SJSA1 (cell line): ENCODE measurements at regions not wholly inside any gene's neighbourhood (a gene's known extent, or its start where the extent isn't known, plus 50 kb on each side); places are given as distances from the start of the nearest gene placed in this dataset.
"Not testable (repeated sequence)": the region's sequence is repeated elsewhere in the genome, so short reads cannot be mapped to it uniquely, and the experiment has no call there.

Experiments used
- DNase-seq, 2 experiments: peaks; one replicate each; pipeline ENCODE4 v3.0.0-alpha.2; 2015 to 2020; ENCODE audit warnings: low spot score in 2 of 2, low read depth in 1 of 2
- H3K27ac ChIP-seq: fragments of 250-450 bp; sonication (Bioruptor Pico); 2 replicates; pipeline ENCODE4 v1.5.1; 2020; ENCODE audit warnings: mild to moderate bottlenecking, moderate library complexity
- H3K27me3 ChIP-seq: fragments of 250-450 bp; sonication (Bioruptor Pico); replicated peaks from 2 replicates; pipeline ENCODE4 v1.5.1; 2020; ENCODE audit warnings: mild to moderate bottlenecking, moderate library complexity
- H3K36me3 ChIP-seq: fragments of 250-450 bp; sonication (Bioruptor Pico); 2 replicates; pipeline ENCODE4 v1.5.1; 2020; ENCODE audit warnings: mild to moderate bottlenecking
- H3K4me1 ChIP-seq: fragments of 250-450 bp; sonication (Bioruptor Pico); replicated peaks from 2 replicates; pipeline ENCODE4 v1.6.1; 2021; ENCODE audit warnings: mild to moderate bottlenecking
- H3K4me3 ChIP-seq: fragments of 250-450 bp; sonication (Bioruptor Pico); 2 replicates; pipeline ENCODE4 v1.5.1; 2020; ENCODE audit warnings: mild to moderate bottlenecking
- H3K9me3 ChIP-seq: fragments of 250-450 bp; sonication (Bioruptor Pico); replicated peaks from 2 replicates; pipeline ENCODE4 v1.5.1; 2020; ENCODE audit warnings: mild to moderate bottlenecking

DNA sequence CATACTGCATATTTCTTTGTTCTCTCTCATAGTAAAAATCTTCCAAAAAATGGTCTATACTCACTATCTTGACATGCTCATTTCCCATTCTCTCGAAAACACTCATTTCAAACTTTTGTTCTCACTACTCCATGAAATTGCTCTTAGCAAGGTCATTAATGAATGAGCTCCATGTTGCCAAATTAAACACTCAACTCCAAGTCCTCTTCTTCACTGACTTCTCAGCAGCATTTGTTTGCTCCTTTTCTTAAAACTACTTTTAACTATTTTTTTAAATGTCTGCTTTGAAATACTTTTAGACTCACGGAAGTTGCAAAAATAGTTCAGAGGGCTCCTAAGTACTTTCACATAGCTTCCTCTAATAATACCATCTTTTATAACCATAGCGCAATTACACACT is 274.0 kb upstream of the PREP start:
- Histone ChIP-seq H3K9me3 (no peaks in the 10 kb centered on the region), H3K27me3 (no peaks in the 10 kb centered on the region), H3K36me3 (no peaks in the 10 kb centered on the region), H3K4me3 (no peak overlapping the region), H3K4me1 (peaks cover 19% of the 10 kb centered on the region), H3K27ac (no peak overlapping the region)
- DNase-seq = no peak

DNA sequence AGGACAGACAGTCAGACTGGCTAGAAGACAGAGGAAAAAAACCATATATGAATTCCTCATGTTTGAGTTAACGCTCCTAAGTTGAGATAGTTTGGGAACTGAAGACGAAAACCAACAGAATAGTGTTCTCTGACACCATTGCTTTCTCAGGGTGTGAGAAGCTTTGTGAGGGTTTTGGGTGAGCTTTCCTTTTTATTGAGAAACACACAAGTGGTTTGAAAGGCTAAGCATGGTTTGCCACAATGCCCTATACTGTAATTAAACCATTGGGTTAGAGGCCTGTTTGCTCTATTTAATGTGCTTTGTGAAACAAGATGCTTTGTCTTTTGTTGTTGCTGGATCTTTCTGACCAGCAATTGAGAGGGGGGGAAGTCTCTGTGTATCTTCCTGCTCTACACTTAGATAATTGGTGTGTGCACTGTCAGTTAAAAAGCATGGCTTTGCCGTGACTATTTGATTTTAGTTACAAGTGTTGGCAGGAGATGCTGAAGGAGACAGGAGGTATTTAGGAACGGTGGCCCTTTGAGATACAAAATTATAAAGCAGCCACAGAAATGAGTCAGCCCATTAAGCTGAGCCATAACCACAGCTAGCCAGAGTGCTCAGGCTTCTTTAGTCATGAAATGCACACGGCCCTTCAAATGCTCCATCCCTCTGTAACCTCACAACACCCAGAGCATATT is 273.0 kb upstream of the PREP start:
- peak; percentile 66 to 69 for DNase-seq
- Histone ChIP-seq H3K27ac (no peak overlapping the region), H3K4me3 (no peak overlapping the region), H3K9me3 (no peaks in the 10 kb centered on the region), H3K36me3 (no peaks in the 10 kb centered on the region), H3K4me1 (peaks cover 19% of the 10 kb centered on the region), H3K27me3 (no peaks in the 10 kb centered on the region)

DNA sequence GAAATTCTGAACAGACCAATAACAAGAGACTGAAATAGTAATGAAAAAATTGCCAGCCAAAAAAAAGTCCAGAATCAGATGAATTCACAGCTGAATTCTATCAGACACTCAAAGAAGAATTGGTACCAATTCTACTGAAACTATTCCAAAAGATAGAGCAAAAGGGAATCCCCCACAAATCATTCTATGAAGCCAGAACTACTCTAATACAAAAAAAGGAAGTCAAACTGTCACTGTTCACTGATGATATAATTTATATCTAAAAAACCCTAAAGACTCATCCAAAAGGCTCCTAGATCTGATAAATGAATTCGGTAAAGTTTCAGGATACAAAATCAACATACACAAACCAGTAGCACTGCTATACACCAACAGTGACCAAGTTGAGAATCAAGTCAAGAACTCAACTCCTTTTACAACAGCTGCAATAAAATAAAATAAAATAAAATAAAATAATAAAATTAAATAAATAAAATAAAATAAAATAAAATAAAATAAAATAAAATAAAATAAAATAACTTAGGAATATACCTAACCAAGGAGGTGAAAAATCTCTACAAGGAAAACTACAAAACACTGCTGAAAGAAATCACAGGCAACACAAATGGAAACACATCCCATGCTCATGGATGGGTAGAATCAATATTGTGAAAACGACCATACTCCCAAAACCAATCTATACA is 270.1 kb upstream of the PREP start:
- H3K4me1 ChIP-seq = peaks cover 19% of the 10 kb centered on the region
- not testable (repeated sequence) for H3K36me3 ChIP-seq, H3K4me3 ChIP-seq, H3K27ac ChIP-seq, DNase-seq, H3K27me3 ChIP-seq, H3K9me3 ChIP-seq

DNA sequence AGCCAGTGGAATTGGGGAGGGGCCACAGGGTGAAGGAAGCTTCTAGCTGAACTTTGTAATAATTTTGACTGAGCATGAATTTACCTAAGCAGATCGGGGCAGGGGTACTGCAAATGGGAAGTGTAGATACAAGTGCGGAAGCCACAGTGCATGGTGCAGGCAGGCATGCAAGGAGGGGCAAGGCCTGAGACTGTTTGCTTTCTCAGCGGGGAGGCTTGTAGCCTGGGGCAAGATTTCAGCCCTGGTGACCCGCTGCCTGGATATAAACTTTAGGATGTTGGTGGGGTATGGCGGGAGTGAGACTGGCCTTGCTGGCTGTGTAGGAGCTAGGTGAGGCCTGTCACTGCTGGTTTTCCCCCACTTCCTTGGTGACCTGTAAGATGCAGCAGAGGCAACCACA is 266.4 kb upstream of the PREP start:
- Histone ChIP-seq H3K4me3 (no peak overlapping the region), H3K4me1 (peaks cover 7% of the 10 kb centered on the region; the same call in 1 of the 2 replicates), H3K9me3 (no peaks in the 10 kb centered on the region), H3K27me3 (no peaks in the 10 kb centered on the region), H3K36me3 (no peaks in the 10 kb centered on the region), H3K27ac (no peak overlapping the region)
- no peak for DNase-seq

DNA sequence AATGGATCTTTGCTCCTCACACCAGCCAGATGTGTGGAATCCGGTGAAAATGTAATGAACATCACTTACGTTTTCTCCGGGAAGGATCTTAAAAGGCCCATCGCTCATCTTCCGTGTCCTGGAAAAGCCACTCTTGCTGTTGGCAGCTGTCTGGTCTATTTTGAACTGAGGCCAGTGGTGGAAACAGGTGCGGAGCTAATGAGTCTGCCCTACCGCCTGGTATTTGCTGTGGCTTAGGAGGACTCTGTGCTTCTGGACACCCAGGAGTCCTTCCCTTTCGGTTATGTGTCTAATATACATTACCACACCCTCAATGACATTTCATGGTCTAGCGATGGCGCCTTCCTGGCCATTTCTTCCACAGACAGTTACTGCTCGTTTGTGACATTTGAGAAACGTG is 264.2 kb upstream of the PREP start:
- no peak for DNase-seq
- Histone ChIP-seq H3K9me3 (no peaks in the 10 kb centered on the region), H3K27me3 (no peaks in the 10 kb centered on the region), H3K4me1 (no peaks in the 10 kb centered on the region), H3K27ac (no peak overlapping the region), H3K36me3 (no peaks in the 10 kb centered on the region), H3K4me3 (no peak overlapping the region)

DNA sequence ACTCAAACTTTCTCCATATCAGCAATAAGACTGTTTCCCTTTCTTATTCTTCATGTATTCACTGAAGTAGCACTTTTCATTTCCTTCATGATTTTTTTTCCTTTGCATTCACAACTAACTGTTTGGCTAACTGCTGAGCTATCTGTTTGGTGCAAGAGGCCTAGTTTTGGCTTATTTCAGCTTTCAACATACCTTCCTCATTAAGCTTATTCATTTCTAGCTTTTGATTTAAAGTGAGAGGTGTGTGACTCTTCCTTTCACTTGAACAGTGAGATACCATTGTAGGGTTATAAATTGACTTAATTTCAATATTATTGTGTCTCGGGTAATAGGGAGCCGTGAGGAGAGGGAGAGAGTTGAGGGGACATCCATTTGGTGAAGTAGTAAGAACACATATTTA is 262.0 kb upstream of the PREP start:
- no peak for DNase-seq

DNA sequence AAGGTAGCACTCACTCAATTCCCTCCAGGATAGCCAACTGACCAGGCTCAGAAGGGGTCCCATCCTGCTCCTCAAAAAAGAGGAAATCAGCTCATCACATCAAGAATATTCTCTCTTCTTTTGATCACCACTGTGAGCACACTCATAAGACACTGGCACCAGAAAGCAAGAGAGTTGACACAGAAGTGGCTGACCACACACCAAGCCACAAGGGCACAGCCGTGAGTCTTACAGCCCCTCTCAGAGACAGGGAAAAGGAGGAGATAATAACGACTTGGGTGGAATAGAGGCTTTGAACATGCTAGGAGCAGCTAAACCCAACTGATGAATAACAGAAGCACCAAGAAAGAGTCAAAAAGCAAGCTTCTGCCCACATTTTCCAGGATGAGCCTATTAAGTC is 249.1 kb upstream of the PREP start:
- Histone ChIP-seq H3K27ac (no peak overlapping the region), H3K4me1 (no peaks in the 10 kb centered on the region), H3K27me3 (no peaks in the 10 kb centered on the region), H3K9me3 (no peaks in the 10 kb centered on the region), H3K4me3 (no peak overlapping the region), H3K36me3 (no peaks in the 10 kb centered on the region)
- DNase-seq = no peak

More for the DNA sequence above, 262.0 kb upstream of the PREP start:
- no peaks in the 10 kb centered on the region for H3K4me1 ChIP-seq
- no peak overlapping the region for H3K4me3 ChIP-seq
- no peaks in the 10 kb centered on the region for H3K9me3 ChIP-seq
- H3K27me3 ChIP-seq = no peaks in the 10 kb centered on the region
- no peaks in the 10 kb centered on the region for H3K36me3 ChIP-seq
- H3K27ac ChIP-seq = no peak overlapping the region

DNA sequence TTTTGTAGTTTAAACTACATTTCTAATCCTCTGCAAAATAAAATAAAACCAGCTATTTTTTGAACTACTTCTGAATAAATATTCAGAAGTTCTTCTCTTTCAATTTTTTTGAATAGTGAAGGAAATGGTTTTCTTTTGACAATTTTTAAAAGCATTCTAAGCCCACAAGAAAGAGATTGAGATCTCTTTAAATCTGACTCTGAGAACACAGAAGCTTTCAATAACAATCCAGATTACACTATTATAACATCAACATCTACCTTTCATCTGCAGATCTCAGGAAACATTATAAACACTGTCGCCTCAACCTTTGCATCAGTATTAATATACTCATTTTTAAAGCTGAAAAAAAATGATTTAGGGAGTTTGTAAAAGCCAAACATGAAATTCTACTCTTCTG is 247.5 kb upstream of the PREP start:
- DNase-seq = no peak
- Histone ChIP-seq H3K4me3 (no peak overlapping the region), H3K27me3 (no peaks in the 10 kb centered on the region), H3K4me1 (peaks cover 6% of the 10 kb centered on the region), H3K36me3 (no peaks in the 10 kb centered on the region), H3K9me3 (no peaks in the 10 kb centered on the region), H3K27ac (no peak overlapping the region)

DNA sequence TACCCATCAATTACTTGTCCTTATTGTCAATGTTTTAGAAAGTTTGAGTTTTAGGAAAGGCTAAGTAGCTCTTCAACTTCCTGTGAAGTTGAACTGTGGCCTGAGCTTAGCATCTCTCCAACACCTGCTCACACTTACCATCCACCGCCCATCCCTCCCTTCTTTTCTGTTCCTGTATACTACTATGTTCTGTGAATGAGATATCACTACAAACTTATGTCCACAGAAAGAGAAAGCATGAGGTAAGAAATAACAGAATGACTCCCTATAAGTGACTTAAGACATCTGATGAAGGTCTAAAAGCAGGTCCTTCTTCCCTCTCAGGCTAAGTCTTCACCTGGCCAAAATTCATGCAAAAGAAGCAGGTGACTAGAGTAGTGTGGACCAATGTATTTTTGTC is 246.3 kb upstream of the PREP start:
- Histone ChIP-seq H3K9me3 (no peaks in the 10 kb centered on the region), H3K27ac (no peak overlapping the region), H3K4me1 (peaks cover 6% of the 10 kb centered on the region), H3K4me3 (no peak overlapping the region), H3K36me3 (no peaks in the 10 kb centered on the region), H3K27me3 (no peaks in the 10 kb centered on the region)
- DNase-seq = no peak

DNA sequence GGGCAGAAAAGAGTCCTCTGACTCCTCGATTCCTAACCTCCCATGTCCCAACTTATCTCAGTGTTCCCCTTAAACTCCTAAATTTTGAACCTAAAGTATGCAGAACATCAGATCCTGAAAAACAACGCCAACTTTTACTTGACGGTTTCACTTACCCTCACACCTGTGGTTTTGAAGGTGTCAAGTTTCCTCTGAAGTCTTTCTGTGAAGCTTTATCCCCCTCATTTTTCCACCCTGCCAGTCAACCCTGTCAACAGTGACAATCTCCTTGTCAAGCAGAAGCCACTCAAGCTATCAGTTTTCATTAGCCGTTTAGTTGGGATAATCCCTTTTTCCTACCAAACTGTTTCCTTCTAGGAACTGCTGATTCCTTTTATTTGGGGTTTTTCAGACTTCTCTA is 245.4 kb upstream of the PREP start:
- no peaks in the 10 kb centered on the region for H3K36me3 ChIP-seq
- no peak overlapping the region for H3K27ac ChIP-seq
- no peak for DNase-seq
- H3K4me3 ChIP-seq = no peak overlapping the region
- H3K4me1 ChIP-seq = peaks cover 6% of the 10 kb centered on the region
- H3K27me3 ChIP-seq = no peaks in the 10 kb centered on the region
- no peaks in the 10 kb centered on the region for H3K9me3 ChIP-seq

DNA sequence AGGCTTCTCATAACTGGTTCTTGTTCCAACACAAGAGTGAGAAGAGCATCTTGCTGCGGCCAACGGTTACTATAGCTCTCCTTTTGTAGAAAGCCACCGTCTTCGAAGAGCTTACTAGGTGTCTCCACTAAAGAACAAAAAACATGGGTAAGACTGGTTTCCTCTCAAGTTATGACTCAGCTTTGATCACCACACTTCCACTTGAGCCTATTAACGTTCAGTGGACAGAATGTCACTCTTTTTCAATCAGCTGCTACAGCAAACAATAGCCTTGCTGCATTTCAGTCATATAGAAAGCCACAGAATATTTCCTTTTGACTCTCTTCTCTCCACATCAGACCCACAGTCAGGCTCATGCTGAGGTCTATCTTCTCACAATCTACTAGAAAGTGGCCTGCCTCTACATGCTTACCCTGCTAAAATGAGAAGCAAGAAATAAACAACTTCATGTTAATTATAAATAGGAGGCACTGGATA is 243.5 kb upstream of the PREP start:
- peak in 1 of 2 experiments; percentile 10 for DNase-seq
- Histone ChIP-seq H3K4me3 (no peak overlapping the region), H3K36me3 (no peaks in the 10 kb centered on the region), H3K27me3 (no peaks in the 10 kb centered on the region), H3K9me3 (no peaks in the 10 kb centered on the region), H3K4me1 (peaks cover 6% of the 10 kb centered on the region), H3K27ac (no peak overlapping the region)

DNA sequence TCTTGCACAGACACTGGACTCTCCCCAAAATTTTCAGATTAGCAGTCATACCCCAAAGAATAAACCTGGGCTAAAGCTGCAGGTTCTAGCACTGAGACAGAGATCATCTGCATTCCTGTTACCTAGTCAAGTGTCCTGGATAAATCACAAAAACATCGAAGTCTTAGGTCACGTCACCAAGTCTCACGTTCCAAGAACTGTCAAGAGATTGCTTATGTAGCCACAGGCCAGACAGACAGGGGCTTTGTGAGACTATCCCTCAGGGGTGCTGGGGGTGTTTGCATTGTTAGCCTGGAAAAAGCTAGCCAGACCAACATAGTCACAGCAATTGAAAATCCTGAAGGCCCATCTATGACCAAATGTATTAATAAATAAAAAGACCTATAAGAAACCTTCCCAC is 243.1 kb upstream of the PREP start:
- no peaks in the 10 kb centered on the region for H3K27me3 ChIP-seq
- no peak overlapping the region for H3K4me3 ChIP-seq
- DNase-seq = no peak
- H3K36me3 ChIP-seq = no peaks in the 10 kb centered on the region
- H3K4me1 ChIP-seq = peaks cover 6% of the 10 kb centered on the region
- no peak overlapping the region for H3K27ac ChIP-seq
- no peaks in the 10 kb centered on the region for H3K9me3 ChIP-seq

DNA sequence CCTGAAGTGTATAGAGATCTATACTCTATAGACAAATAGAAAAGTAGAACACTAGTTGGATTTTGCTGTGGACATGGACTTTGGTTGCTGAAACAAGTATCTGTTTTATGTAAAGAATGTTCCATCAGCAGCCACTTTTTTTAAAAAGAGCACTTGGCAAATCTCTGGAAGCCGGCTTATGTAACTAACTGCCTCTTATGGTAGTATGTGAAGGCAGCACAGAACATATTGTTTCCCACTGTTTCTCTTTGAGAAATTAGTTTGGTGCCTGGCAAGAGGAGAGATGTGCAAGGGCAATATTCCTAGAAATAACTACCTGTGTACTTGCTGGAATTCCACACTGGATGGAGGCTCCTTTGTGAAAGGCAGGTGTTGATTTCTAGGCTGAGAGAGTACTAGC is 242.3 kb upstream of the PREP start:
- DNase-seq = no peak
- Histone ChIP-seq H3K36me3 (no peaks in the 10 kb centered on the region), H3K27me3 (no peaks in the 10 kb centered on the region), H3K4me3 (no peak overlapping the region), H3K4me1 (peaks cover 6% of the 10 kb centered on the region), H3K9me3 (no peaks in the 10 kb centered on the region), H3K27ac (no peak overlapping the region)

DNA sequence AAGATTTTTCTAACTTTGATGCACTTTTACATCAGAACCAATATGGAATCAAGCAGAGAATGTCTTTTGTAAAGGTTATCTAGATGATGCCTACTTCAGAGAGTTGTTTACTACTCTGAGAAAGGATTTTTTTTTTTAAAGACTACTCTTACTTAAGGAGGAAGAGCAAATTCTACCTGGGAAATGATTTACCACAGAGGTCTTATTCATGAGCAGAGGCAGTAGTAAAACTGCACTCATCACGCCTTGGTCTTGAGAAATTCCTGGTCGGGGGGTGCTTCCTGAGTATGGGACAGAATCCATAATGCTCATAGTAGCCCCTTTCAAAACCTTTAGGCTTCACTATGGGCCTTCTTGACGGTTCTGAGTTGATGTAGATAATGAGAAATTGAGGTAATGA is 241.8 kb upstream of the PREP start:
- H3K4me3 ChIP-seq = no peak overlapping the region
- no peak for DNase-seq
- no peaks in the 10 kb centered on the region for H3K36me3 ChIP-seq
- no peaks in the 10 kb centered on the region for H3K9me3 ChIP-seq
- peaks cover 6% of the 10 kb centered on the region for H3K4me1 ChIP-seq
- no peaks in the 10 kb centered on the region for H3K27me3 ChIP-seq
- no peak overlapping the region for H3K27ac ChIP-seq
